ENCODE measurements at regions not wholly inside any gene's neighbourhood (a gene's known extent, or its start where the extent isn't known, plus 50 kb on each side); places are given as distances from the start of the nearest gene placed in this dataset.

GRCh38 chr21:29238053-29238966 is 60.4 kb upstream of the BACH1 start:
- no peaks in the 10 kb centered on the region for H3K27me3 ChIP-seq
- no peak overlapping the region for H3K4me3 ChIP-seq
- no peak for DNase-seq (ENCODE audit: low spot score in 2 of 2)
- no peak overlapping the region for H3K27ac ChIP-seq
- no peaks in the 10 kb centered on the region for H3K36me3 ChIP-seq
- 86 to 91% methylated on average over 6 of the region's 6 CpGs for WGBS, 2 donors
- peaks cover 0 to 27% (median 2%) of the 10 kb centered on the region in 4 donors for H3K4me1 ChIP-seq
- no peaks in the 10 kb centered on the region for H3K9me3 ChIP-seq
- no peak for TF ChIP-seq CTCF (IDR thresholded peaks at IDR 0.05)
- peak in 1 of 2 donors; percentile 42 for TF ChIP-seq EP300 (IDR thresholded peaks at IDR 0.05)

- Histone ChIP-seq H3K36me3 (no peaks in the 10 kb centered on the region), H3K4me1 (peaks cover 0 to 27% (median 2%) of the 10 kb centered on the region in 4 donors), H3K4me3 (no peak overlapping the region), H3K27me3 (no peaks in the 10 kb centered on the region), H3K27ac (no peak overlapping the region), H3K9me3 (no peaks in the 10 kb centered on the region)
- peak in 1 of 2 donors; percentile 53 for DNase-seq (ENCODE audit: low spot score in 2 of 2)
- TF ChIP-seq CTCF (IDR thresholded peaks at IDR 0.05) (no peak), POLR2A (IDR thresholded peaks at IDR 0.05) (no peak), EP300 (IDR thresholded peaks at IDR 0.05) (peak in 1 of 2 donors; percentile 15)
- 36 to 38% methylated on average over 3 of the region's 3 CpGs for WGBS, 2 donors
These were observed 59.8 kb upstream of the BACH1 start for GRCh38 chr21:29238967-29239290.

- Histone ChIP-seq H3K4me1 (peaks cover 0 to 27% (median 2%) of the 10 kb centered on the region in 4 donors), H3K27ac (no peak overlapping the region), H3K36me3 (no peaks in the 10 kb centered on the region), H3K4me3 (no peak overlapping the region), H3K9me3 (no peaks in the 10 kb centered on the region), H3K27me3 (no peaks in the 10 kb centered on the region)
- 84 to 100% methylated on average over 1 of the region's 1 CpG for WGBS, 2 donors
- TF ChIP-seq POLR2A (IDR thresholded peaks at IDR 0.05) (no peak), EP300 (IDR thresholded peaks at IDR 0.05) (no peak), CTCF (IDR thresholded peaks at IDR 0.05) (no peak)
- DNase-seq (ENCODE audit: low spot score in 2 of 2): no peak
These were observed 58.6 kb upstream of the BACH1 start for GRCh38 chr21:29240136-29240535.

- Histone ChIP-seq H3K36me3 (no peaks in the 10 kb centered on the region), H3K27ac (no peak overlapping the region), H3K4me1 (peaks cover 0 to 19% (median 0%) of the 10 kb centered on the region in 4 donors), H3K27me3 (no peaks in the 10 kb centered on the region), H3K9me3 (no peaks in the 10 kb centered on the region), H3K4me3 (no peak overlapping the region)
- TF ChIP-seq POLR2A (IDR thresholded peaks at IDR 0.05): no peak
- TF ChIP-seq CTCF (IDR thresholded peaks at IDR 0.05): no peak
- TF ChIP-seq EP300 (IDR thresholded peaks at IDR 0.05): no peak
- no peak for DNase-seq (ENCODE audit: low spot score in 2 of 2)
These were observed 56.5 kb upstream of the BACH1 start for GRCh38 chr21:29242201-29242600.

GRCh38 chr21:29243188-29243587 is 55.5 kb upstream of the BACH1 start:
- H3K27ac ChIP-seq: no peak overlapping the region
- WGBS, 2 donors: 86 to 94% methylated on average over 1 of the region's 1 CpG
- H3K4me3 ChIP-seq: no peak overlapping the region
- H3K27me3 ChIP-seq: no peaks in the 10 kb centered on the region
- TF ChIP-seq EP300 (IDR thresholded peaks at IDR 0.05): no peak
- H3K9me3 ChIP-seq: no peaks in the 10 kb centered on the region
- no peaks in the 10 kb centered on the region for H3K36me3 ChIP-seq
- H3K4me1 ChIP-seq: peaks cover 0 to 9% (median 2%) of the 10 kb centered on the region in 4 donors
- no peak for DNase-seq (ENCODE audit: low spot score in 2 of 2)

All from tibial nerve (tissue), 4 donors.